ENCODE measurements at regions not wholly inside any gene's neighbourhood (a gene's known extent, or its start where the extent isn't known, plus 50 kb on each side); places are given as distances from the start of the nearest gene placed in this dataset.
"Not testable (repeated sequence)": the region's sequence is repeated elsewhere in the genome, so short reads cannot be mapped to it uniquely, and the experiment has no call there.

GRCh38 chr3:156050918-156051317 lies 69.5 kb upstream of the KCNAB1 start:
- H3K36me3 ChIP-seq (ENCODE audit: insufficient read depth, low read length), result no peaks in the 10 kb centered on the region
- H2AFZ ChIP-seq (ENCODE audit: low read length), result no peak overlapping the region
- no peaks in the 10 kb centered on the region for H4K20me1 ChIP-seq (ENCODE audit: insufficient read depth, low read length)
- H3K9me3 ChIP-seq (ENCODE audit: low read depth, low read length), result no peaks in the 10 kb centered on the region
- no peaks in the 10 kb centered on the region for H3K79me2 ChIP-seq (ENCODE audit: insufficient read depth, low read length)
- DNase-seq (ENCODE audit: insufficient read length, low spot score, missing footprints), result no peak
- H3K27ac ChIP-seq (ENCODE audit: low read depth, low read length), result no peak overlapping the region
- no peaks in the 10 kb centered on the region for H3K4me1 ChIP-seq (ENCODE audit: insufficient read depth, low read length)
- no peak overlapping the region for H3K4me2 ChIP-seq (ENCODE audit: insufficient read depth, low read length)
- H3K4me3 ChIP-seq (ENCODE audit: insufficient read depth, low read length), result no peak overlapping the region
- TF ChIP-seq CTCF (IDR thresholded peaks at IDR 0.05; ENCODE audit: extremely low read depth, low read depth, low read length), result no peak
- no peaks in the 10 kb centered on the region for H3K27me3 ChIP-seq (ENCODE audit: insufficient read depth, low read length)

GRCh38 chr3:156051651-156052050 lies 68.7 kb upstream of the KCNAB1 start:
- Histone ChIP-seq H3K27ac (ENCODE audit: low read depth, low read length) (no peak overlapping the region), H3K4me2 (ENCODE audit: insufficient read depth, low read length) (no peak overlapping the region), H3K36me3 (ENCODE audit: insufficient read depth, low read length) (no peaks in the 10 kb centered on the region), H3K4me1 (ENCODE audit: insufficient read depth, low read length) (no peaks in the 10 kb centered on the region), H4K20me1 (ENCODE audit: insufficient read depth, low read length) (no peaks in the 10 kb centered on the region), H3K27me3 (ENCODE audit: insufficient read depth, low read length) (no peaks in the 10 kb centered on the region), H3K9me3 (ENCODE audit: low read depth, low read length) (no peaks in the 10 kb centered on the region), H3K79me2 (ENCODE audit: insufficient read depth, low read length) (no peaks in the 10 kb centered on the region), H3K4me3 (ENCODE audit: insufficient read depth, low read length) (no peak overlapping the region), H2AFZ (ENCODE audit: low read length) (no peak overlapping the region)
- no peak for DNase-seq (ENCODE audit: insufficient read length, low spot score, missing footprints)
- no peak for TF ChIP-seq CTCF (IDR thresholded peaks at IDR 0.05; ENCODE audit: extremely low read depth, low read depth, low read length)

GRCh38 chr3:156052115-156052514 lies 68.3 kb upstream of the KCNAB1 start:
- H3K36me3 ChIP-seq (ENCODE audit: insufficient read depth, low read length), result no peaks in the 10 kb centered on the region
- H3K27ac ChIP-seq (ENCODE audit: low read depth, low read length), result no peak overlapping the region
- H2AFZ ChIP-seq (ENCODE audit: low read length), result no peak overlapping the region
- no peak for TF ChIP-seq CTCF (IDR thresholded peaks at IDR 0.05; ENCODE audit: extremely low read depth, low read depth, low read length)
- no peaks in the 10 kb centered on the region for H3K9me3 ChIP-seq (ENCODE audit: low read depth, low read length)
- H3K27me3 ChIP-seq (ENCODE audit: insufficient read depth, low read length), result no peaks in the 10 kb centered on the region
- no peak for DNase-seq (ENCODE audit: insufficient read length, low spot score, missing footprints)
- H3K79me2 ChIP-seq (ENCODE audit: insufficient read depth, low read length), result no peaks in the 10 kb centered on the region
- no peaks in the 10 kb centered on the region for H4K20me1 ChIP-seq (ENCODE audit: insufficient read depth, low read length)
- H3K4me2 ChIP-seq (ENCODE audit: insufficient read depth, low read length), result no peak overlapping the region
- H3K4me1 ChIP-seq (ENCODE audit: insufficient read depth, low read length), result no peaks in the 10 kb centered on the region
- no peak overlapping the region for H3K4me3 ChIP-seq (ENCODE audit: insufficient read depth, low read length)

- DNase-seq (ENCODE audit: insufficient read length, low spot score, missing footprints), result peak; percentile 30
- no peak for TF ChIP-seq CTCF (IDR thresholded peaks at IDR 0.05; ENCODE audit: extremely low read depth, low read depth, low read length)
- H3K27ac ChIP-seq (ENCODE audit: low read depth, low read length), result no peak overlapping the region
- H2AFZ ChIP-seq (ENCODE audit: low read length), result no peak overlapping the region
- no peaks in the 10 kb centered on the region for H3K9me3 ChIP-seq (ENCODE audit: low read depth, low read length)
- H3K36me3 ChIP-seq (ENCODE audit: insufficient read depth, low read length), result no peaks in the 10 kb centered on the region
- no peaks in the 10 kb centered on the region for H4K20me1 ChIP-seq (ENCODE audit: insufficient read depth, low read length)
- no peaks in the 10 kb centered on the region for H3K79me2 ChIP-seq (ENCODE audit: insufficient read depth, low read length)
- H3K4me1 ChIP-seq (ENCODE audit: insufficient read depth, low read length), result no peaks in the 10 kb centered on the region
- no peak overlapping the region for H3K4me2 ChIP-seq (ENCODE audit: insufficient read depth, low read length)
- H3K27me3 ChIP-seq (ENCODE audit: insufficient read depth, low read length), result no peaks in the 10 kb centered on the region
- no peak overlapping the region for H3K4me3 ChIP-seq (ENCODE audit: insufficient read depth, low read length)
Measured at GRCh38 chr3:156059950-156060501, 60.4 kb upstream of the KCNAB1 start.

GRCh38 chr3:156068151-156068550 lies 52.2 kb upstream of the KCNAB1 start:
- H3K27ac ChIP-seq (ENCODE audit: low read depth, low read length); DNase-seq (ENCODE audit: insufficient read length, low spot score, missing footprints); H2AFZ ChIP-seq (ENCODE audit: low read length): not testable (repeated sequence)

More at GRCh38 chr3:156068151-156068550, 52.2 kb upstream of the KCNAB1 start:
- H3K9me3 ChIP-seq (ENCODE audit: low read depth, low read length); H3K4me1 ChIP-seq (ENCODE audit: insufficient read depth, low read length); H3K79me2 ChIP-seq (ENCODE audit: insufficient read depth, low read length); H3K4me3 ChIP-seq (ENCODE audit: insufficient read depth, low read length); H3K27me3 ChIP-seq (ENCODE audit: insufficient read depth, low read length); H3K4me2 ChIP-seq (ENCODE audit: insufficient read depth, low read length); H4K20me1 ChIP-seq (ENCODE audit: insufficient read depth, low read length); H3K36me3 ChIP-seq (ENCODE audit: insufficient read depth, low read length): not testable (repeated sequence)
